Lung (tissue), 11 donors: ENCODE measurements at regions not wholly inside any gene's neighbourhood (a gene's known extent, or its start where the extent isn't known, plus 50 kb on each side); places are given as distances from the start of the nearest gene placed in this dataset.

ENCODE experiments used
- ATAC-seq: fragments of 200-7000 bp; cut with Tn5 transposase; one replicate; pipeline ENCODE4 v1.9.1; 2020; ENCODE audit warnings: moderate number of reproducible peaks; ENCODE audit not compliant: insufficient read depth, low FRiP score
- DNase-seq, 3 donors: peaks; one replicate each; pipeline ENCODE4 v3.0.0-alpha.2; 2013 to 2017
- H3K27ac ChIP-seq, 2 donors: one replicate each; pipeline ENCODE4 v1.5.1; 2013; ENCODE audit warnings: mild to moderate bottlenecking in 2 of 2, moderate library complexity in 2 of 2, control low read depth in 1 of 2, inconsistent platforms in 1 of 2, low read depth in 1 of 2, low read length in 1 of 2
- H3K27me3 ChIP-seq, 3 donors: one replicate each; pipeline ENCODE4 v1.5.1; 2013; ENCODE audit warnings: low read length in 2 of 3; ENCODE audit not compliant: control insufficient read depth in 3 of 3, insufficient read depth in 3 of 3
- H3K36me3 ChIP-seq, 4 donors: one replicate each; pipeline ENCODE4 v1.5.1; 2013; ENCODE audit warnings: low read length in 4 of 4, mild to moderate bottlenecking in 1 of 4, moderate library complexity in 1 of 4; ENCODE audit not compliant: control insufficient read depth in 4 of 4, insufficient read depth in 4 of 4
- H3K4me1 ChIP-seq, 5 donors: one replicate each; pipeline ENCODE4 v1.5.1; 2013; ENCODE audit warnings: low read length in 5 of 5, mild to moderate bottlenecking in 2 of 5, moderate library complexity in 1 of 5; ENCODE audit not compliant: control insufficient read depth in 5 of 5, insufficient read depth in 5 of 5
- H3K4me3 ChIP-seq: one replicate; pipeline ENCODE4 v1.5.1; 2013; ENCODE audit warnings: mild to moderate bottlenecking, control low read depth, moderate library complexity
- H3K9ac ChIP-seq, 2 donors: one replicate each; pipeline ENCODE4 v1.5.1; 2013; ENCODE audit warnings: low read length in 2 of 2, control low read depth in 1 of 2; ENCODE audit not compliant: insufficient read depth in 1 of 2
- H3K9me3 ChIP-seq, 4 donors: one replicate each; pipeline ENCODE4 v1.5.1; 2013; ENCODE audit warnings: low read length in 3 of 4, mild to moderate bottlenecking in 1 of 4, moderate library complexity in 1 of 4; ENCODE audit not compliant: control insufficient read depth in 4 of 4, insufficient read depth in 3 of 4
- CTCF ChIP-seq: IDR thresholded peaks from 2 replicates; pipeline ENCODE4 v1.5.1; 2012; ENCODE audit warnings: mild to moderate bottlenecking; ENCODE audit errors: control extremely low read depth, extremely low read depth
- WGBS, 2 donors: extraction: QIAGEN DNeasy Blood & Tissue Kit; methylation state at CpG; one replicate each; pipeline ENCODE4 v1.1.7; 2013; 5-methylcytosine and 5-hydroxymethylcytosine counted together
- donor health status: control.
- donor health status: control.
- donor health status: Bipolar disorder and iron deficiency.
- donor health status: healthy.
- donor health status: DM: yes; HTN: yes; CAD: no.

- Histone ChIP-seq H3K27me3 (no peaks in the 10 kb centered on the region), H3K9me3 (no peaks in the 10 kb centered on the region), H3K4me1 (no peaks in the 10 kb centered on the region), H3K9ac (no peak overlapping the region), H3K27ac (no peak overlapping the region), H3K4me3 (no peak overlapping the region), H3K36me3 (no peaks in the 10 kb centered on the region)
- no peak for ATAC-seq
- WGBS, 2 donors: 83 to 84% methylated on average over 1 of the region's 1 CpG
- TF ChIP-seq CTCF: no peak
- DNase-seq: no peak
These were observed 192.5 kb upstream of the RORB start for GRCh38 chr9:74304598-74304997.

GRCh38 chr9:74309654-74310053 lies 187.5 kb upstream of the RORB start:
- H3K36me3 ChIP-seq: no peaks in the 10 kb centered on the region
- ATAC-seq: no peak
- WGBS, 2 donors: 63 to 75% methylated on average over 2 of the region's 2 CpGs
- no peaks in the 10 kb centered on the region for H3K4me1 ChIP-seq
- no peak for TF ChIP-seq CTCF
- H3K27ac ChIP-seq: no peak overlapping the region
- no peak overlapping the region for H3K9ac ChIP-seq
- no peaks in the 10 kb centered on the region for H3K27me3 ChIP-seq
- no peak overlapping the region for H3K4me3 ChIP-seq
- no peaks in the 10 kb centered on the region for H3K9me3 ChIP-seq
- DNase-seq: no peak

GRCh38 chr9:74317235-74317634 lies 179.9 kb upstream of the RORB start:
- Histone ChIP-seq H3K27ac (no peak overlapping the region), H3K27me3 (no peaks in the 10 kb centered on the region), H3K36me3 (no peaks in the 10 kb centered on the region), H3K9me3 (peaks cover 0 to 4% (median 0%) of the 10 kb centered on the region in 4 donors), H3K4me1 (no peaks in the 10 kb centered on the region), H3K9ac (no peak overlapping the region), H3K4me3 (no peak overlapping the region)
- no peak for TF ChIP-seq CTCF
- WGBS, 2 donors: 0 to 89% methylated on average over 1 of the region's 1 CpG
- ATAC-seq (no peak), DNase-seq (no peak)

DNA sequence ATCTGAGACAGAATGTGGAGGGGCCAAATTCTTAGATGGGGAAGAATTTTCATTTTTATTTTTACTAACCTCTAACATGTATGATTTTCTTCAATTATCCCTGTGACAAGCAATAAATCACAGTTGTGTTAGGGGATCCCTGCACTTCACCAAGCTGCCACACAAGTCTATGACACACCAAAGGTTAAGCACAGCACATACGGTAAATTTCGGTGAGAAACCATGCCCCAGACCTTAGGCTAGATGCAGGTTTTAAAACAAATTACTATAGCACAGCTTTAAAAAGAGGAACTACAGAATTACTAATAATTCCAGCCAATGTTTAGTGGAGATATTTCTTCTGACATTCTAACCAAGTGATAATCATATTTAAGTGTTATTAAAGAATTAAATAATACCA lies 175.7 kb upstream of the RORB start:
- Histone ChIP-seq H3K27ac (no peak overlapping the region), H3K4me3 (no peak overlapping the region), H3K4me1 (no peaks in the 10 kb centered on the region), H3K36me3 (no peaks in the 10 kb centered on the region), H3K27me3 (no peaks in the 10 kb centered on the region), H3K9ac (no peak overlapping the region), H3K9me3 (peaks cover 0 to under 1% (median 0%) of the 10 kb centered on the region in 4 donors)
- DNase-seq (no peak), ATAC-seq (no peak)
- WGBS, 2 donors: 36 to 65% methylated on average over 2 of the region's 2 CpGs
- no peak for TF ChIP-seq CTCF
